Lower leg skin (tissue), 3 donors: ENCODE measurements at regions not wholly inside any gene's neighbourhood (a gene's known extent, or its start where the extent isn't known, plus 50 kb on each side); places are given as distances from the start of the nearest gene placed in this dataset.

Experiments
- POLR2A ChIP-seq, 2 donors: fragments of 450-650 bp; IDR thresholded peaks; one replicate each; pipeline ENCODE4 v1.6.1; 2016 to 2017; ENCODE audit warnings: antibody characterized with exemption in 2 of 2, mild to moderate bottlenecking in 1 of 2, moderate library complexity in 1 of 2
- TF ChIP-seq, protein P1 (sequence below), 3 donors: fragments of 450-650 bp; IDR thresholded peaks; one replicate each; pipeline ENCODE4 v1.5.1; 2016; ENCODE audit warnings: antibody characterized with exemption in 3 of 3, mild to moderate bottlenecking in 3 of 3, moderate library complexity in 2 of 3

DNA sequence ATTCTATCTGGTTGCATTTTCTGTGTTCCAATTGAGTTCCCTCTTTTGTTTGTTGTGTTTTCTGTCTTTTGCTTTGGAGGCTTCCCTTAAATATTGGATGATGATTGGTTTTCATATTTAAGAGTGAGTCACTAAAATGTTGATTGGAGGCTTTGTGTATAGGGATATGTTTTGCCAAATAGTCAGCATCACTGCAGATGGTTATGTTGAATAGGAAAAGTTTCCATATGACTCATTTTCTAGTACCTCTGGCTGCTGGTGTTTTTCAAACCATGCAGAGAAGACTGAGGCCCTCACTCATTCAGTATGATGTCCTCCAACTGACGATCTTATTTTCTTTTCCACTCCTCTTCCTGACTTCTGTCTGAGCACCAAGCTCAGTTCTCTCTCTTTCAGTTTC is 1290.0 kb downstream of the EFNA5 start:
- TF ChIP-seq, protein P1, sequence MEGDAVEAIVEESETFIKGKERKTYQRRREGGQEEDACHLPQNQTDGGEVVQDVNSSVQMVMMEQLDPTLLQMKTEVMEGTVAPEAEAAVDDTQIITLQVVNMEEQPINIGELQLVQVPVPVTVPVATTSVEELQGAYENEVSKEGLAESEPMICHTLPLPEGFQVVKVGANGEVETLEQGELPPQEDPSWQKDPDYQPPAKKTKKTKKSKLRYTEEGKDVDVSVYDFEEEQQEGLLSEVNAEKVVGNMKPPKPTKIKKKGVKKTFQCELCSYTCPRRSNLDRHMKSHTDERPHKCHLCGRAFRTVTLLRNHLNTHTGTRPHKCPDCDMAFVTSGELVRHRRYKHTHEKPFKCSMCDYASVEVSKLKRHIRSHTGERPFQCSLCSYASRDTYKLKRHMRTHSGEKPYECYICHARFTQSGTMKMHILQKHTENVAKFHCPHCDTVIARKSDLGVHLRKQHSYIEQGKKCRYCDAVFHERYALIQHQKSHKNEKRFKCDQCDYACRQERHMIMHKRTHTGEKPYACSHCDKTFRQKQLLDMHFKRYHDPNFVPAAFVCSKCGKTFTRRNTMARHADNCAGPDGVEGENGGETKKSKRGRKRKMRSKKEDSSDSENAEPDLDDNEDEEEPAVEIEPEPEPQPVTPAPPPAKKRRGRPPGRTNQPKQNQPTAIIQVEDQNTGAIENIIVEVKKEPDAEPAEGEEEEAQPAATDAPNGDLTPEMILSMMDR (IDR thresholded peaks at IDR 0.05) = no peak
- no peak for TF ChIP-seq POLR2A (IDR thresholded peaks at IDR 0.05)
